ENCODE measurements at regions not wholly inside any gene's neighbourhood (a gene's known extent, or its start where the extent isn't known, plus 50 kb on each side); places are given as distances from the start of the nearest gene placed in this dataset.

DNA sequence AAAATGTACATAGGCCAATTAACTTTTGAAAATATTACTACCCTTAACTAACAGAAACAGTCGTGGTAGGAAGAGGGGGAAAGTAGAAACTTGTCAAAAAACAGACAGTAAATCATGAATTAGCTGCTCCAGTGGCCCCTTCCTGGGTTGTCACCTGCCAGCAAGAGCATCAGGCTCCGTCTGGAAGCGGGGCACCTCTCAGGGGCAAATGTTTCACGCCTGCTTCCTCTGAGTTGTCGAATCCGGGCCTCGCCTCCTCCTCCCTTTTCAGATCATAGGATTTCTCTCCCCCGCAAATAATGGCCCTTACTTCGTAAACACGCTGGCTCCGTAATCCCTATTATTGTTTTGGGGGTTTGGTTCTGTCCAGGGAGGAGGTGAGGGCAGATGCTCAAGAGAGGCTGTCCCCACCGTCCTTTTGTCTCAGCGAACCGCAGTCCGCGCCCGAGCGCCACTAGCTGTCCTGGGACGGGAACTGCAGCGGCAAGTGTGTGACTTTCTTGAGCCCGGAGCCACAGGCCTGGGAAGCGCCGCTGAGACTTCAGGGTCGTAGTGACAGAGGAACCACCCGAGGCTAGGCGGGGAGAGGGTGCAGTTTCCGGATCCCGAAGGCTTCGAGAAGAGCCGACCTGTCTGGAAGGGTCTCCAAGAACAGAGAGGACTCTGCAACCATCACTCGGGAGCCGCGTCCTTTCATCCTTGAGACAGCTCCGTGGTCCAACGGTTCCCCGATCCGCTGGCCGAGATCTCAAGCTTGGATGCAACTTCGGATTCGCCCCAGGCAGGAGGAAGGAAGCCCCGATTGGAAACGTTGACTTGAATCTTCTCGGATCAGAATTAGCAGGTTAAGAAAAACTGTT is 214.5 kb upstream of the ZNF184 start (continued):
- TF ChIP-seq, protein P1, sequence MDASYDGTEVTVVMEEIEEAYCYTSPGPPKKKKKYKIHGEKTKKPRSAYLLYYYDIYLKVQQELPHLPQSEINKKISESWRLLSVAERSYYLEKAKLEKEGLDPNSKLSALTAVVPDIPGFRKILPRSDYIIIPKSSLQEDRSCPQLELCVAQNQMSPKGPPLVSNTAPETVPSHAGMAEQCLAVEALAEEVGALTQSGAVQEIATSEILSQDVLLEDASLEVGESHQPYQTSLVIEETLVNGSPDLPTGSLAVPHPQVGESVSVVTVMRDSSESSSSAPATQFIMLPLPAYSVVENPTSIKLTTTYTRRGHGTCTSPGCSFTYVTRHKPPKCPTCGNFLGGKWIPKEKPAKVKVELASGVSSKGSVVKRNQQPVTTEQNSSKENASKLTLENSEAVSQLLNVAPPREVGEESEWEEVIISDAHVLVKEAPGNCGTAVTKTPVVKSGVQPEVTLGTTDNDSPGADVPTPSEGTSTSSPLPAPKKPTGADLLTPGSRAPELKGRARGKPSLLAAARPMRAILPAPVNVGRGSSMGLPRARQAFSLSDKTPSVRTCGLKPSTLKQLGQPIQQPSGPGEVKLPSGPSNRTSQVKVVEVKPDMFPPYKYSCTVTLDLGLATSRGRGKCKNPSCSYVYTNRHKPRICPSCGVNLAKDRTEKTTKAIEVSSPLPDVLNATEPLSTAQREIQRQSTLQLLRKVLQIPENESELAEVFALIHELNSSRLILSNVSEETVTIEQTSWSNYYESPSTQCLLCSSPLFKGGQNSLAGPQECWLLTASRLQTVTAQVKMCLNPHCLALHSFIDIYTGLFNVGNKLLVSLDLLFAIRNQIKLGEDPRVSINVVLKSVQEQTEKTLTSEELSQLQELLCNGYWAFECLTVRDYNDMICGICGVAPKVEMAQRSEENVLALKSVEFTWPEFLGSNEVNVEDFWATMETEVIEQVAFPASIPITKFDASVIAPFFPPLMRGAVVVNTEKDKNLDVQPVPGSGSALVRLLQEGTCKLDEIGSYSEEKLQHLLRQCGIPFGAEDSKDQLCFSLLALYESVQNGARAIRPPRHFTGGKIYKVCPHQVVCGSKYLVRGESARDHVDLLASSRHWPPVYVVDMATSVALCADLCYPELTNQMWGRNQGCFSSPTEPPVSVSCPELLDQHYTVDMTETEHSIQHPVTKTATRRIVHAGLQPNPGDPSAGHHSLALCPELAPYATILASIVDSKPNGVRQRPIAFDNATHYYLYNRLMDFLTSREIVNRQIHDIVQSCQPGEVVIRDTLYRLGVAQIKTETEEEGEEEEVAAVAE (CRISPR knock-in tag; IDR thresholded peaks at IDR 0.05; ENCODE audit: borderline replicate concordance), result no peak
- TF ChIP-seq ZNF766 (CRISPR knock-in tag; IDR thresholded peaks at IDR 0.05; ENCODE audit: borderline replicate concordance), result no peak
- TF ChIP-seq ZNF335 (CRISPR knock-in tag; IDR thresholded peaks at IDR 0.05), result no peak
- TF ChIP-seq TOE1 (CRISPR knock-in tag; IDR thresholded peaks at IDR 0.05), result no peak
- TF ChIP-seq ZBTB25 (CRISPR knock-in tag; IDR thresholded peaks at IDR 0.05), result peak; percentile 36; the same call in 1 of the 2 replicates
- no peak for TF ChIP-seq ZMYM3 (CRISPR knock-in tag; IDR thresholded peaks at IDR 0.05)
- 0 out of 2 replicates have a peak, but pooled peaks have one; percentile 8 for TF ChIP-seq SIX1 (CRISPR knock-in tag; IDR thresholded peaks at IDR 0.05; ENCODE audit: borderline replicate concordance)
- TF ChIP-seq TRIM22 (IDR thresholded peaks at IDR 0.05), result no peak
- no peak for TF ChIP-seq SRF (IDR thresholded peaks at IDR 0.05; ENCODE audit: low read depth, low read length)
- TF ChIP-seq ZNF260 (CRISPR knock-in tag; IDR thresholded peaks at IDR 0.05; ENCODE audit: borderline replicate concordance, low read depth), result no peak
- no peak for TF ChIP-seq ZNF781 (CRISPR knock-in tag; IDR thresholded peaks at IDR 0.05; ENCODE audit: borderline replicate concordance, not compliant biosample characterization)
- no peak for TF ChIP-seq ZBTB1 (CRISPR knock-in tag; IDR thresholded peaks at IDR 0.05; ENCODE audit: borderline replicate concordance)
- no peak for TF ChIP-seq NR0B2 (CRISPR knock-in tag; IDR thresholded peaks at IDR 0.05)
- TF ChIP-seq ZNF713 (CRISPR knock-in tag; IDR thresholded peaks at IDR 0.05), result no peak
- peak; percentile 25; the same call in 1 of the 2 replicates for TF ChIP-seq RXRA (CRISPR knock-in tag; IDR thresholded peaks at IDR 0.05)
- TF ChIP-seq ZNF558 (CRISPR knock-in tag; IDR thresholded peaks at IDR 0.05; ENCODE audit: borderline replicate concordance), result peak; percentile 48; the same call in 1 of the 2 replicates
- TF ChIP-seq HES4 (CRISPR knock-in tag; IDR thresholded peaks at IDR 0.05; ENCODE audit: borderline replicate concordance), result no peak
- no peak for TF ChIP-seq DPF2 (CRISPR knock-in tag; IDR thresholded peaks at IDR 0.05; ENCODE audit: borderline replicate concordance, low read depth)
- TF ChIP-seq MIER3 (CRISPR knock-in tag; IDR thresholded peaks at IDR 0.05; ENCODE audit: borderline replicate concordance), result 0 out of 2 replicates have a peak, but pooled peaks have one; percentile 40
- TF ChIP-seq, protein P2, sequence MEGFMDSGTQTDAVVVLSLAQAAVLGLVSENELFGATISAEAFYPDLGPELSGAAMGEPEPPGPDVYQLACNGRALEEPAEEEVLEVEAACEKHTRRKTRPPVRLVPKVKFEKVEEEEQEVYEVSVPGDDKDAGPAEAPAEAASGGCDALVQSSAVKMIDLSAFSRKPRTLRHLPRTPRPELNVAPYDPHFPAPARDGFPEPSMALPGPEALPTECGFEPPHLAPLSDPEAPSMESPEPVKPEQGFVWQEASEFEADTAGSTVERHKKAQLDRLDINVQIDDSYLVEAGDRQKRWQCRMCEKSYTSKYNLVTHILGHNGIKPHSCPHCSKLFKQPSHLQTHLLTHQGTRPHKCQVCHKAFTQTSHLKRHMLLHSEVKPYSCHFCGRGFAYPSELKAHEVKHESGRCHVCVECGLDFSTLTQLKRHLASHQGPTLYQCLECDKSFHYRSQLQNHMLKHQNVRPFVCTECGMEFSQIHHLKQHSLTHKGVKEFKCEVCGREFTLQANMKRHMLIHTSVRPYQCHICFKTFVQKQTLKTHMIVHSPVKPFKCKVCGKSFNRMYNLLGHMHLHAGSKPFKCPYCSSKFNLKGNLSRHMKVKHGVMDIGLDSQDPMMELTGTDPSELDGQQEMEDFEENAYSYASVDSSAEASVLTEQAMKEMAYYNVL (CRISPR knock-in tag; IDR thresholded peaks at IDR 0.05; ENCODE audit: borderline replicate concordance), result no peak

Data from HepG2 (cell line).